ENCODE measurements at regions not wholly inside any gene's neighbourhood (a gene's known extent, or its start where the extent isn't known, plus 50 kb on each side); places are given as distances from the start of the nearest gene placed in this dataset.
"Not testable (repeated sequence)": the region's sequence is repeated elsewhere in the genome, so short reads cannot be mapped to it uniquely, and the experiment has no call there.

- DNase-seq, result no peak
Observed at GRCh38 chr3:525415-525814, 328.9 kb downstream of the CHL1 start.

GRCh38 chr3:535566-536416, 339.2 kb downstream of the CHL1 start:
- no peak for DNase-seq

- DNase-seq, result no peak
Observed at GRCh38 chr3:536417-536813, 339.9 kb downstream of the CHL1 start.

- no peak for DNase-seq
Observed at GRCh38 chr3:541062-541801, 344.7 kb downstream of the CHL1 start.

- DNase-seq, result no peak
Observed at GRCh38 chr3:542021-542420, 345.5 kb downstream of the CHL1 start.

- no peak for DNase-seq
Observed at GRCh38 chr3:549636-550035, 353.1 kb downstream of the CHL1 start.

GRCh38 chr3:550471-550870, 353.9 kb downstream of the CHL1 start:
- DNase-seq, result no peak

- DNase-seq, result no peak
Observed at GRCh38 chr3:557972-558371, 361.4 kb downstream of the CHL1 start.

- no peak for DNase-seq
Observed at GRCh38 chr3:567488-568185, 371.1 kb downstream of the CHL1 start.

- not testable (repeated sequence) for DNase-seq
Observed at GRCh38 chr3:579529-579928, 383.0 kb downstream of the CHL1 start.

GRCh38 chr3:589066-589465, 392.5 kb downstream of the CHL1 start:
- DNase-seq, result not testable (repeated sequence)

GRCh38 chr3:597304-597703, 400.7 kb downstream of the CHL1 start:
- not testable (repeated sequence) for DNase-seq

- DNase-seq, result not testable (repeated sequence)
Observed at GRCh38 chr3:597746-598145, 401.2 kb downstream of the CHL1 start.

- DNase-seq, result not testable (repeated sequence)
Observed at GRCh38 chr3:607480-607879, 410.9 kb downstream of the CHL1 start.

- DNase-seq, result no peak
Observed at GRCh38 chr3:621714-622113, 425.2 kb downstream of the CHL1 start.

GRCh38 chr3:622314-622713, 425.8 kb downstream of the CHL1 start:
- DNase-seq, result no peak

GRCh38 chr3:623914-624545, 427.5 kb downstream of the CHL1 start:
- DNase-seq, result no peak

- peak; percentile 23 to 59 for DNase-seq
Observed at GRCh38 chr3:632571-633170, 436.1 kb downstream of the CHL1 start.

GRCh38 chr3:634511-634910, 437.9 kb downstream of the CHL1 start:
- no peak for DNase-seq

GRCh38 chr3:635393-635792, 438.8 kb downstream of the CHL1 start:
- DNase-seq, result no peak

GRCh38 chr3:643376-643775, 446.8 kb downstream of the CHL1 start:
- DNase-seq, result no peak

- no peak for DNase-seq
Observed at GRCh38 chr3:655824-656223, 437.0 kb upstream of the CNTN6 start.

GRCh38 chr3:661356-661755, 431.5 kb upstream of the CNTN6 start:
- DNase-seq, result no peak

Measured in inflammatory macrophage treated with lipopolysaccharide for 1 hour (primary cell).